ENCODE measurements at regions not wholly inside any gene's neighbourhood (a gene's known extent, or its start where the extent isn't known, plus 50 kb on each side); places are given as distances from the start of the nearest gene placed in this dataset.

DNA sequence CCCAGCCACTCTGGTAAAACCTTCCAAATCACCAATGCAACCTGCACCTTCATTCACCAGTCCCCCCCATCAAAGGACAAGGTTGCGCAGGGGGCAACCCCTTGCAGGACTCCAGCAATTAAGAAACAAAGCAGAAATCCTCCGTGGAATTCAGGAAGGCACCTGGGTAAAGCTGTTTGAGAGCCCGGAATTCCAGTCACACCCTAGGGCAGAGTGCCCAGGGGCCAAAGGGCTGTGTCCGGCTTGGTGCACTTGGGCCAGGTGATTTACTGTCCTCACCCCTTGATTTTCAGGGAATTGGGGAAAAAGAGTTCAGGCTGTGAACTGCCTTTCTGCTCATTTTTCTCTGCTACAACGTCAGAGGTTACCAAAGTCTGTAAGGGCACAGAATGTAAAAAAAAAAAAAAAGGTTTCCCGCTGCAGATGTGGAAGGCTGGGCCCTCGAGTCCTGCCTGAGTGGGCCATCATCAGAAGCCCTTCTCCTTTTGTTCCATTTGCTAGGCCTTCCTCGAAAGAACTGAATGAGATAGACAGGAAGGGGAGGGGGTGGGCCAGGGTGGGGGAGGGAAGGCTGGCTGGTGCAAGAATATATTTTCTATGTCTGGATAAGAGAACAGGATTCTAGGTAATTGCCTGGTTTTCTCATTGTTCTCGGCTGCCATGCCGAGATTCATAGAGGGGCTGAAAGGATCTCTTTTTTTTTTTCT lies 266.5 kb upstream of the PSMD7 start:
- DNase-seq, result no peak

GRCh38 chr16:74029115-74029792 lies 267.4 kb upstream of the PSMD7 start:
- in situ Hi-C loops (cut with HindIII; ENCODE audit: low pct_ligation_motif_present, low sequenced_read_pairs), result no loop called here

More for the DNA sequence above, 266.5 kb upstream of the PSMD7 start:
- H3K4me3 ChIP-seq (ENCODE audit: low read depth, low read length), result no peak overlapping the region
- H3K36me3 ChIP-seq (replicated peaks), result no peaks in the 10 kb centered on the region
- no peaks in the 10 kb centered on the region for H3K27me3 ChIP-seq (replicated peaks)
- in situ Hi-C loops (cut with HindIII; ENCODE audit: low pct_ligation_motif_present, low sequenced_read_pairs), result no loop called here
- TF ChIP-seq, protein P1, sequence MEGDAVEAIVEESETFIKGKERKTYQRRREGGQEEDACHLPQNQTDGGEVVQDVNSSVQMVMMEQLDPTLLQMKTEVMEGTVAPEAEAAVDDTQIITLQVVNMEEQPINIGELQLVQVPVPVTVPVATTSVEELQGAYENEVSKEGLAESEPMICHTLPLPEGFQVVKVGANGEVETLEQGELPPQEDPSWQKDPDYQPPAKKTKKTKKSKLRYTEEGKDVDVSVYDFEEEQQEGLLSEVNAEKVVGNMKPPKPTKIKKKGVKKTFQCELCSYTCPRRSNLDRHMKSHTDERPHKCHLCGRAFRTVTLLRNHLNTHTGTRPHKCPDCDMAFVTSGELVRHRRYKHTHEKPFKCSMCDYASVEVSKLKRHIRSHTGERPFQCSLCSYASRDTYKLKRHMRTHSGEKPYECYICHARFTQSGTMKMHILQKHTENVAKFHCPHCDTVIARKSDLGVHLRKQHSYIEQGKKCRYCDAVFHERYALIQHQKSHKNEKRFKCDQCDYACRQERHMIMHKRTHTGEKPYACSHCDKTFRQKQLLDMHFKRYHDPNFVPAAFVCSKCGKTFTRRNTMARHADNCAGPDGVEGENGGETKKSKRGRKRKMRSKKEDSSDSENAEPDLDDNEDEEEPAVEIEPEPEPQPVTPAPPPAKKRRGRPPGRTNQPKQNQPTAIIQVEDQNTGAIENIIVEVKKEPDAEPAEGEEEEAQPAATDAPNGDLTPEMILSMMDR (IDR thresholded peaks at IDR 0.05; ENCODE audit: low read depth, low read length, missing control alignments), result no peak
- H3K27ac ChIP-seq, result no peak overlapping the region

GRCh38 chr16:74026373-74027281 lies 270.0 kb upstream of the PSMD7 start:
- TF ChIP-seq, protein P1 (IDR thresholded peaks at IDR 0.05; ENCODE audit: low read depth, low read length, missing control alignments), result no peak
- Histone ChIP-seq H3K27me3 (replicated peaks) (no peaks in the 10 kb centered on the region), H3K36me3 (replicated peaks) (no peaks in the 10 kb centered on the region), H3K27ac (no peak overlapping the region), H3K4me3 (ENCODE audit: low read depth, low read length) (no peak overlapping the region)
- no peak for DNase-seq
- in situ Hi-C loops (cut with HindIII; ENCODE audit: low pct_ligation_motif_present, low sequenced_read_pairs), result no loop called here

More at GRCh38 chr16:74029115-74029792, 267.4 kb upstream of the PSMD7 start:
- Histone ChIP-seq H3K4me3 (ENCODE audit: low read depth, low read length) (no peak overlapping the region), H3K27ac (no peak overlapping the region), H3K36me3 (replicated peaks) (no peaks in the 10 kb centered on the region), H3K27me3 (replicated peaks) (no peaks in the 10 kb centered on the region)
- TF ChIP-seq, protein P1 (IDR thresholded peaks at IDR 0.05; ENCODE audit: low read depth, low read length, missing control alignments), result no peak
- DNase-seq, result no peak

- in situ Hi-C loops (cut with HindIII; ENCODE audit: low pct_ligation_motif_present, low sequenced_read_pairs), result no loop called here
- TF ChIP-seq, protein P1 (IDR thresholded peaks at IDR 0.05; ENCODE audit: low read depth, low read length, missing control alignments), result no peak
- Histone ChIP-seq H3K36me3 (replicated peaks) (no peaks in the 10 kb centered on the region), H3K27me3 (replicated peaks) (no peaks in the 10 kb centered on the region), H3K4me3 (ENCODE audit: low read depth, low read length) (no peak overlapping the region), H3K27ac (no peak overlapping the region)
- DNase-seq, result no peak
Measured at GRCh38 chr16:74024953-74025352, 271.7 kb upstream of the PSMD7 start.

- Histone ChIP-seq H3K4me3 (ENCODE audit: low read depth, low read length) (no peak overlapping the region), H3K36me3 (replicated peaks) (no peaks in the 10 kb centered on the region), H3K27ac (no peak overlapping the region), H3K27me3 (replicated peaks) (no peaks in the 10 kb centered on the region)
- TF ChIP-seq, protein P1 (IDR thresholded peaks at IDR 0.05; ENCODE audit: low read depth, low read length, missing control alignments), result no peak
- in situ Hi-C loops (cut with HindIII; ENCODE audit: low pct_ligation_motif_present, low sequenced_read_pairs), result no loop called here
- no peak for DNase-seq
Measured at GRCh38 chr16:74020095-74020670, 276.4 kb upstream of the PSMD7 start.
